DMS79 treated with DMSO at 0.1 percent for 48 hours (cell line): ENCODE measurements at regions not wholly inside any gene's neighbourhood (a gene's known extent, or its start where the extent isn't known, plus 50 kb on each side); places are given as distances from the start of the nearest gene placed in this dataset.
"Not testable (repeated sequence)": the region's sequence is repeated elsewhere in the genome, so short reads cannot be mapped to it uniquely, and the experiment has no call there.

Experiments used
- DNase-seq: peaks from one replicate; lab custom pipeline; 2025; lab: John Stamatoyannopoulos, UW

DNA sequence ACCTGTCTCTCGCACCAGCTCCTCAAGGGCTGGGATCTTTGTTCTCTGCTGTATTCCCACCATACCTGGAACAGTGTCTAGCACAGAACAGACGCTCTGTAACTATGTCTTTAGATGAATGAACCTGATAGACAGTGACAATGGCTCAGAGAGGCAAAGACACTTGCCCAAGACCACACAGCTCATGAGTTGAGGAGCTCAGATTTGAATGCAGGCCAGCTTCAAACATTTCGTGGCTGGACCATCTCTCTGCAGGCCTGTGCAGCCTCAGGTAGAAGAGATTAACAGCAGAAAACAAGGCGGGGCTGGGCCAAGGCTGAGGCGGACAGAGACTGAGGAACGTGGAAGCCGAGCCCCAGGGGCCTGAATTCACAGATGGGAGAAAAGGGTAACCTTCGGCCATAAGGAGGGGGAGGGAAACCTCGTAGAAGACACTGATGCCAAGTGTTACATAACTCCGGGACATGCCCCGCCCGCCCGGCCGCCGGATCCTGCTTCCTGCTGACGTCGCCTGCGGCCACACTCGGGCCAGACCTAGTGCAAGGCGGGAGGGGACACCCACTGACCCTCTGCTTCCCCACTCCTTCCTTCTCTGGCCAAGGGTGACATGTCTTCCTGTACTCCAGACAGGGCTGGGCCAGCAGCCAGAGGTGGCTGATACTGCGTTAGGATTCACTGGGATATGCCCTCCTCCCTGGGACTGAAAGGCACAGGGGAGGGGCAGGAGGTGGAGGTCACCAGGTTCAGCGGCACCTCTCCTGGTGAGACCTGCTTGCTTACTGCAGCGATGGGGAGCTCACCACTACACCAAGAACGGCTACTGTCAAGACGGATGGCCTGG, 86.8 kb downstream of the RFLNA start:
- DNase-seq, result no peak

DNA sequence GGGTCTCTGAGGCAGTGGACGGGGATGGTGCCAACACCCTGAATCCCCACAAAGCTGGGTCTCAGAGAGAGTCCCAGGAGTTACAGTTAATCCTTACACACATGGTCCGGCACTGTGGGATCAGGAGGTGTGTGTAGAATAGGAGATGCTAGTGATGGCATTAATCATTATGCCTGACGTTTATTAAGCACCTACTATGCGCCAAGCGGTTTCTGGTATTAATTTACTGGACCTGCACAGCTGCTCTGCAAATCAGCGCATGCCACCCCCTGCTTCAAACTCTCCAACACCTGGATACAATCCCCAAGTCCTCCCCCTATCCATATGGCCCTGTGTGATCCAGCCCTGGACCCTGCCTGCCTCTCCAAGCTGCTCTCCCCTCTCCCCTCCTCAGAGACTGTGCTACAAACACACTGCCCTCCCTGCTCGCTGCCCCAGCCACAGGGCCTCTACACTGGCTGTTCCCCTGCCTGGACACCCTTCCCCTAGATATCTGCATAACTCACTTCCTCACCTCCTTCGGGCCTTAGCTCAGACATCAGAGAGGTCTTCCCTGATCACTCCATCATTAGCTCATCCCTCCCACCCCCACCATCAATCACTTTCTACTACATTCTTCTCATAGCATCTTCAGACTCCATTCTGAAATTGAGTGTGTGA, 86.0 kb downstream of the RFLNA start:
- no peak for DNase-seq

DNA sequence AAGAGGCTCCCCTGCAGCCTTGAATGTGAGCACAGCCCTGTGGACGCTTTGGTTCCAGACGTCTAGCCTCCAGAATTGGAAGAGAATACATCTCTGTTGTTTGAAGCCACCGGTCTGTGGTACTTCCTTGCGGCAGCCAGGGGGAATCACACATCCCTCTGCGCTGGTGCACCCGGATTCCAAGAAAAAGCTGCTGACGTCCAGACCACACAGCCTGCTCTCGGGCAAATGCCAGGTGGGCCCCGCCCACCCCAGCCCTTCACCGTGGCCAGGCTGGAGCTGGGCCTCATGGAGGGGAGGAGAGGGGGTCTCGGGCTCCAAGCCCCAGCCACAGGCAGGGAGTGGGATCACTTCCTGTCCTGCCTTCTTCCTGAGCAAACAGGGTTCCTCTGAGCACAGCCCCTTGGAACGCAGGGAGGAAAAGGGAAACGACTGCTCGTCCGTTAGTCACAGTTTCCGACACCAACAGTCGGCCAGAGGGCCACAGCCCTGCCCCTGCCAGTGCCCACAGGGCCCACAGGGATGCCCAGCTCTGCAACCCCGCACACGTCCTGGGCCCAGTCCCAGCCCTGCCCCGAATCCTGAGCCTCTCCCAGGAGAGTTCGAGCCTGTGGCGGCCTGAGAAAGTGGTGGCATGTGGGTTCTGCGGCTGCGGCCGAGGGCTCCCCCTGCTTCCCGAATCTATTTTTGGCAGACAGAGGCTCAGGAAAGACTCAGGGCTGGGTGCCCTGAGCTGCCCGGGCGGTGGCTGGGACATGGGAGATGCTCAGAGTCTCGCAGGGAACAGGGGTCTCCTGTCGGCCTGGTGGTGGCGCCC, 85.3 kb downstream of the RFLNA start:
- no peak for DNase-seq

DNA sequence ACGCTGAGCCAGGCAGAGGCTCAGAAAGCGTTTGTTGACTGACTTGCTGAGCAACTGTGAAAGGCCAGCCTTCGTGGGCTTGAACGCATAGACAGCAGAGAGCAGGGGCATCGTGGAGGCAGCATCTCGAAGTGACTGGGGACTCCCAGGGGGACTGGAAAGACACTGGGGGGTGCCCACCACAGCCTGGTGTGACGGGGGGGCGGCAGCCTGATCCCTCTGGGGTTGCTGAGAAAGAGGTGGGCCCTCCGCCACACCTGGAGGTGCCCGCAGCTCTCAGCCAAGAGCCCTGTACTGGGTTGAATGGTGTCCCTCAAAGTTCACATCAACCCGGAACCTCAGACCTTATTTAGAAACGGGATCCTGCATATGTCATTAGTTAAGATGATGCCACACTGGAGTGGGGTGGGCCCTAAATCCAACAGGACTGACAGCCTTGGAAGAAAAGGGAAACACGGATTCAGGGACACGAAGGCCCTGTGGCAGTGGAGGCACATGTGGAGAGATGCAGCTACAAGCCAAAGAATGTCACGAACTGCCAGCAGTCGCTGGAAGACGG, 84.6 kb downstream of the RFLNA start:
- no peak for DNase-seq

GRCh38 chr12:124378926-124379325, 84.0 kb downstream of the RFLNA start:
- DNase-seq, result no peak

- DNase-seq, result no peak
These were observed 83.2 kb downstream of the RFLNA start for GRCh38 chr12:124377981-124378509.

DNA sequence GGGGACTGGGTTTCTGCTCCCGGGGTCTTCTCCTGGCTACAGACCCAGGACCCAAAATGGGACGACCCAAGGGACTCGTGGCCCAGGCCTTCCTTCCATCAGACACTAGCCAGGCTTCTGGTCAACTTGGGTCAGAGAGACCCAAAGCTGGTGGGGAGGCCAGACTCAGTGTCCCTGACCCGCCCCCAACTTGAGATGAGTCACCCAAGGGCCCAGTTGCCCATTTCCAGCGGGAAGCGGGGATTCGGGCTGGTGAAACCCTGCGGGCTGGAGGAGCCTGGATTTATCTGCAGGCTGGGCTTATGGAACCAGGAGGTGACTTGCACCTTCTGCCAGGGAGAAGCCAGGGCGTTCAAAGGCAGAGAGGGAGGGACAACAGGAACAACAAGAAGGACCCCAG, 81.5 kb downstream of the RFLNA start:
- DNase-seq, result no peak

- DNase-seq, result no peak
These were observed 80.9 kb downstream of the RFLNA start for GRCh38 chr12:124375789-124376175.

DNA sequence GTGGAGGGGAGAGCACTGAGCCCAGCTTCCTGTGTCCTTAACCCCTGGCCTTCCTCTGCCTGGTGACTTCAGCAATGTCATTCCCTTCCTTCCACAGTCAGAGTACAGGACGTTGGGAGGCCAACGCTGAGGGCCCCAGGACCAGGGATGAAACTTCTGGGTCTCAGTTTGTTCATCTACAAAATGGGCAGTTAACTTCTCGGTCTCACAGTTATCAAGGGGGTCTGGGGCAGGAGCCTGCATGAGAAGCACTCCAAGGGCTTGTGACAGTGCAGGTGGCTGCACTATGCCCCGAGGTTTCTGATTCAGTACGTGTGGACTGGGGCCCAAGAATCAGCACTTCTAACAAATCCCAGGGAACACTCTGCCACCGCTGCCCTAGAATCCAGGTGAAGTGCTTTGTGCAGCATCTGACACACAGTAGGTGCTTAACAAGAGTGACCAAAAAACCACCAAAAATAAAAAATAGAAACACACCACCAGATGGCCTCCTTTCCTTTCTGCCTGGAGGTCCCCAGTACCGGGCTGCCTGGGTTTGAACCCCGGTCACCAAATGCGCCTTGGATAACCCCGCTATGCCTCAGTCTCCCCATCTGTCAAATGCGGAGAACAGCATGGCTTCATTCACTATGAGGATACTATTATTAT, 80.4 kb downstream of the RFLNA start:
- no peak for DNase-seq

- no peak for DNase-seq
These were observed 79.7 kb downstream of the RFLNA start for GRCh38 chr12:124374567-124374966.

DNA sequence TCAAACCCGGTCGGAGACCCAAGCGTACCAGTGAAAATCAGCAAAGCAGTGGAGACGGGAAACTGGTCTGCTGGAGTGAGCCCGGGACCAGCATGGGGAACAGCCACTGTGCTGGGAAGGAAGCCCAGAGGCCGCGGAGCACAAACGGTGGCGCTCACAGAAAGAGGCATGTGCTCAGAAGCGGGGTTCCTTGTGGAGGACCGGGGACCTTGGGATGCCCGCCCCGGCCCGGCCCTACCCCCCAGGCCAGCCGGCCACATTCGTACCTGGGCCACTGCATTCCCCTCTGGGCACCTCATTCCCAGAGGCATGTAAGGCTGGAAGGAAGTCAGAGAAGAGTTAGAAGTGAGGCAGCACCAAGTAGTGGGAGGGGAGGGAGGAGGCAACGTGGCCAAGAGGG, 79.3 kb downstream of the RFLNA start:
- no peak for DNase-seq

GRCh38 chr12:124373701-124374100, 78.8 kb downstream of the RFLNA start:
- DNase-seq, result not testable (repeated sequence)

DNA sequence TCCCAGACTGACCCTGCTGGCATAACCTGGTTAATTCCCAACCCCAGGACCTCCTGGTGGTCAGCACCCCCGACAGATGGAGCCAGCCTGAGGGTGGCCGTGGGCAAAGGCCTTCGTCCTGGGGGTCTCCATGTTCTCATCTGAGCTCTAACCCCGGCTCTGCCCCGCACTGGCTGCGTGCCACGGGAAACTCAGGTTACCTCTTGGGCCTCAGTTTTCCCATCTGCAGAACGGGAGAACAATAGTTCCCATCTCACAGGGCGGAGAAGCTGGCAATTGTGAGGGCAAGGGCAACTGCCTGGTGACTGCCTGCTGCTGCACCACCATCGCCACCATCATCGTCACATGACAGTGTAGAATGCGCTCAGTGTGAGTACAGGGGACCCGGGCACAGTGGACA, 77.9 kb downstream of the RFLNA start:
- no peak for DNase-seq

GRCh38 chr12:124371970-124372555, 77.2 kb downstream of the RFLNA start:
- DNase-seq, result no peak

- no peak for DNase-seq
These were observed 76.5 kb downstream of the RFLNA start for GRCh38 chr12:124371366-124371765.

GRCh38 chr12:124370851-124371250, 76.0 kb downstream of the RFLNA start:
- DNase-seq, result no peak

GRCh38 chr12:124370384-124370783, 75.5 kb downstream of the RFLNA start:
- DNase-seq, result no peak

DNA sequence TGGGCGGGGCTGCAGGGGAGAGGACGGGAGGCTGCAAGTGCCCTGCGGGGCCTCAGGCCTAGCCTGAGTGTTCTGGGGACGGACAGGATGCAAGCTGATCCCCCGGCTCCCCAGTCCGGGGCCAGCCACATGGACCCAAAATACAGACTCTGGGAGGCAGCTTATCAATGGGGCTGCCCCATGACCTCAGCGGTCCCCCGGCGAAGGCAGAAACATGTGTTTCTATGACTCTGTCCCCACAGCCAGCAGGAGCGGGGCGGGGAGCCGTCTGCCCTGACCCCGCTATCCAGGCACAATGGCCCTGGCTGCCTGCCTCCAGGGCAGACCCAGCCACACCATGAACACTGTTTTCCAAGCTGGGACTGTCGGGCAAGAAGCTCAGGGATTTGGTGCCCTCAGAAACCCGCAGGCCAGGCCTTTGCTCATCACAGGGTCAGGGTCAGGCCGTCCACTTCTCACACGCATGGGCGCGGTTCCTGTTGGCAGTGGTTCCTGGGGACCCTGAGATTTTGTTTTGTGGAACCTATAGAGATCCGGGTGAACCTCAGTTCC, 75.0 kb downstream of the RFLNA start:
- DNase-seq, result no peak

- no peak for DNase-seq
These were observed 74.3 kb downstream of the RFLNA start for GRCh38 chr12:124369055-124369826.

DNA sequence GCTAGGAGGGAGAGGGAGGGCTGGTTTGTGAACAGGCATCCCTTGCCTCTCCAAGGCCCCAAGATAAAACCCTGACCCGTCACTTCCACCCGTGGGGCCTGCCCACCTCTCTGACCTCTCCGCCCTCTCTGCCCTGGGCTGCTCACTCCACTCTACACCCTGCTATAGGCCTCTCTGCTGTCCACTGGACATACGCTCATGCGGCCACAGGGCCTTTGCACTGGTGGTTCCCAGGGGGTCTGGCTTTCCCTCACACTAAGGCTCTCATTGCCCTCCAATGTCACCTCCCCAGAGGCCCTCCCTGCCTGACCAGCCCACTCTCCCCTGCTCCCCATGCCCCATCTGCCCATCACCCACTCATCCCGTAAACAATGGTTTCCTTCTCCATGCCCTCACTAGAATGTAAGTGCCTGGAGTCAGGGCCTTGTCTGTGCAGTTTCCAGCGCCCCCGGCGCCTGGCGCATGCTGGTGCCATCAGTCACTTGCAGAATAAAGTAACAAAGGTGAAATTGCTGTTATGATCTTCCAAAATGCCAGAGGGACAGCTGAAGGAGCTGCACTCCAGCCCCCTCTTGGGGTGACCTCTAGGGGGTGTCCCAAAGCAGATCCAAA, 73.6 kb downstream of the RFLNA start:
- DNase-seq, result no peak
